Fibroblast of the aortic adventitia (primary cell): ENCODE measurements at regions not wholly inside any gene's neighbourhood (a gene's known extent, or its start where the extent isn't known, plus 50 kb on each side); places are given as distances from the start of the nearest gene placed in this dataset.

Source experiments
- DNase-seq: peaks from one replicate; pipeline ENCODE4 v3.0.0-alpha.2; 2010; ENCODE audit warnings: low read depth
- H3K4me3 ChIP-seq: 2 replicates; pipeline ENCODE4 v1.5.1; 2011; ENCODE audit warnings: low read depth, mild to moderate bottlenecking, control low read depth, low read length, moderate library complexity
- CTCF ChIP-seq: IDR thresholded peaks from 2 replicates; pipeline ENCODE4 v1.5.1; 2011; ENCODE audit warnings: mild to moderate bottlenecking, low read length, control low read depth, inconsistent platforms; ENCODE audit not compliant: insufficient read depth

- no peak overlapping the region for H3K4me3 ChIP-seq
- DNase-seq = no peak
- no peak for TF ChIP-seq CTCF
Observed at GRCh38 chr3:109715707-109716106, 378.4 kb upstream of the DPPA4 start.

DNA sequence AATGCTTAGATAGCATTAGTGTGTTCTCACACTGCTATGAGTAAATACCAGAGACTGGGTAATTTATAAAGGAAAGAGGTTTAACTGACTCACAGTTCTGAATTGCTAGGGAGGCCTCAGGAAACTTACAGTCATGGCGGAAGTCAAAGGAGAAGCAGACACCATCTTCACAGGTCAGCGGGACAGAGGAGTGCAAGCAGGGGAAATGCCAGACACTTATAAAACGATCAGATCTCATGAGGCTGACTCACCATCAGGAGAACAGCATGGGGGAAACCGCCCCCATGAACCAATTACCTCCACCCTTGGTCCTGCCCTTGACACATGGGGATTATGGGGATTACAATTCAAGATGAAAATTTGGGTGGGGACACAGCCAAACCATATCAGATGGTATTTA is 381.5 kb upstream of the DPPA4 start:
- TF ChIP-seq CTCF = no peak
- no peak for DNase-seq
- no peak overlapping the region for H3K4me3 ChIP-seq

DNA sequence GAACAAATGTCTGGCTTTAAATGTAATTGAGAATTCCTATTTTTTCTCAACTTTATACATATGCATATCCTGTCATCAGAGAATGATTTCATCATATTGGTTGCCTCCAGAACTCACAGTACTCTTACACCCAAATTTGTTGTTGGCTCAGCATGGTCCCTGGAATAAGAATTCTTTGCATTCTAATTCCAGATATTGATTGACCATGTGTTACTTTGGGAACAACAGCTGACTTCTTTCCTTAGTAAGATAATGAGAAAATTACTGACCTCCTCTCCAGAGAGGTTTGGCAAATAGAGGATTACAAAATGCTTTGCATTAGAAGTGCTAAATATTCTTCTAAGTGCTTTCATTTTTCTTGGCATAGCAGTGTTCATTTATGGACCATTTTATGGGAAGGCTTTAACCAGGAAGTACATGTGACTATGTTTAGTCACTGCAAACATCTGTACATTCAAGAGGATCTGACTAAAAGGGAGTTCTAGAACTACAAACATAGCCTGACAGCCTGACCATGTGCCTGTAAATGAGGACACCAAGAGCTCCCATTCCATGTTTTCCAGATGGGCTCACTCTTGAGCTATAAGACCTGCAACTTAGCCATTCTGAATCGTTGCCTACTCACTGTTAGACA is 391.6 kb upstream of the DPPA4 start:
- no peak for DNase-seq
- H3K4me3 ChIP-seq = no peak overlapping the region
- TF ChIP-seq CTCF = no peak

GRCh38 chr3:109731639-109732473 is 394.5 kb upstream of the DPPA4 start:
- H3K4me3 ChIP-seq = no peak overlapping the region
- peak; percentile 94 for TF ChIP-seq CTCF
- DNase-seq = peak; percentile 77

GRCh38 chr3:109743981-109744380 is 406.6 kb upstream of the DPPA4 start:
- no peak overlapping the region for H3K4me3 ChIP-seq
- TF ChIP-seq CTCF = no peak
- DNase-seq = no peak

DNA sequence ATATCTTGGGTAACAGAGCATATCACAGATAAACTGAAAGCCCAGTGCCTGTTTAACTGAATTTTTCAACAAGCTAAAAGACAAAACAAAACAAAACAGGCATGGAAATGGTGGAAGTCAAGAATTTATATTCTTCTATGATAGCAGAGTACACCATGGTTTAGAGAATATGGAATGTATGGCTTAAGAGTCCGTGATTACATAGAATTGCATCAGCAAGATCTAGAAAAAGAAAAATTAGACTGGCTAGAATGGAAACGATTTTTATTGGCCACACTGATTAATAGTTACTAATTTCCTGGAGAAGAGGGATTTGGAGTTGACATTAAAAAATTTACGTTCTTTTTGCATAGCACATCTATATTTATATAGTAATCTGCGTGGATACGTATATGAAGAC is 435.2 kb upstream of the DPPA4 start:
- no peak overlapping the region for H3K4me3 ChIP-seq
- DNase-seq = peak; percentile 10
- TF ChIP-seq CTCF = no peak

GRCh38 chr3:109774108-109774507 is 436.8 kb upstream of the DPPA4 start:
- H3K4me3 ChIP-seq = no peak overlapping the region
- TF ChIP-seq CTCF = no peak
- no peak for DNase-seq
